CD14-positive monocyte (primary cell): ENCODE measurements at regions not wholly inside any gene's neighbourhood (a gene's known extent, or its start where the extent isn't known, plus 50 kb on each side); places are given as distances from the start of the nearest gene placed in this dataset.

Source experiments
- DNase-seq, 3 donors: peaks; one replicate each; pipeline ENCODE4 v3.0.0-alpha.2; 2011 to 2022
- H2AFZ ChIP-seq: 2 replicates; pipeline ENCODE4 v1.6.0; 2012; ENCODE audit warnings: mild to moderate bottlenecking, low read depth, low read length, inconsistent platforms; ENCODE audit not compliant: insufficient read depth, poor library complexity, severe bottlenecking
- H3K27ac ChIP-seq, 2 donors: 1 replicate in 1 of 2; 2 replicates in 1 of 2; pipeline ENCODE4 v1.5.1; 2012 to 2013; ENCODE audit warnings: low read length in 2 of 2, control low read depth in 1 of 2, inconsistent platforms in 1 of 2, low read depth in 1 of 2, mild to moderate bottlenecking in 1 of 2
- H3K27me3 ChIP-seq, 2 donors: one replicate each; pipeline versions ENCODE4 v1.6.0 to v1.6.1; 2011 to 2013; ENCODE audit warnings: low read length in 2 of 2; ENCODE audit not compliant: control insufficient read depth in 2 of 2, insufficient read depth in 2 of 2
- H3K36me3 ChIP-seq, 2 donors: replicated peaks in 1 of 2; 1 replicate in 1 of 2; 2 replicates in 1 of 2; pipeline versions ENCODE4 v1.5.1 to v1.6.1; 2012 to 2013; ENCODE audit warnings: low read length in 2 of 2, control low read depth in 1 of 2, inconsistent platforms in 1 of 2, mild to moderate bottlenecking in 1 of 2; ENCODE audit not compliant: insufficient read depth in 2 of 2, control insufficient read depth in 1 of 2
- H3K4me1 ChIP-seq, 2 donors: 1 replicate in 1 of 2; 2 replicates in 1 of 2; pipeline versions ENCODE4 v1.5.1 to v1.6.1; 2012 to 2013; ENCODE audit warnings: low read length in 2 of 2, control low read depth in 1 of 2, inconsistent platforms in 1 of 2, mild to moderate bottlenecking in 1 of 2, moderate library complexity in 1 of 2; ENCODE audit not compliant: insufficient read depth in 2 of 2, control insufficient read depth in 1 of 2
- H3K4me2 ChIP-seq: replicated peaks from 2 replicates; pipeline ENCODE3; 2012; ENCODE audit warnings: low read length, moderate library complexity, mild to moderate bottlenecking; ENCODE audit not compliant: poor library complexity, severe bottlenecking; ENCODE audit errors: extremely low read depth
- H3K4me3 ChIP-seq, 3 experiments: fragments of 200-600 bp in 1 of 3; sonication (generic) in 1 of 3; replicated peaks in 1 of 3; 1 replicate in 2 of 3; 2 replicates in 1 of 3; pipeline ENCODE4 v1.5.1; 2011 to 2013; ENCODE audit warnings: low read length in 3 of 3, mild to moderate bottlenecking in 3 of 3, control low read depth in 2 of 3, low read depth in 2 of 3, inconsistent platforms in 1 of 3, moderate library complexity in 1 of 3
- H3K79me2 ChIP-seq: 2 replicates; pipeline ENCODE4 v1.6.0; 2012; ENCODE audit warnings: mild to moderate bottlenecking, control low read depth, inconsistent platforms, low read length, moderate library complexity; ENCODE audit not compliant: insufficient read depth
- H3K9ac ChIP-seq: 2 replicates; pipeline ENCODE4 v1.6.0; 2017; ENCODE audit warnings: low read length, mild to moderate bottlenecking; ENCODE audit not compliant: insufficient read depth, poor library complexity, severe bottlenecking
- H3K9me3 ChIP-seq, 2 donors: replicated peaks in 1 of 2; 1 replicate in 1 of 2; 2 replicates in 1 of 2; pipeline versions ENCODE4 v1.5.1 to v1.6.1; 2012 to 2013; ENCODE audit warnings: low read length in 2 of 2, control low read depth in 1 of 2; ENCODE audit not compliant: control insufficient read depth in 1 of 2, insufficient read depth in 1 of 2
- H4K20me1 ChIP-seq: 2 replicates; pipeline ENCODE4 v1.6.0; 2012; ENCODE audit warnings: mild to moderate bottlenecking, low read length, control low read depth, moderate library complexity; ENCODE audit not compliant: insufficient read depth
- H3K27ac Mint-ChIP-seq, 7 donors: one replicate each; pipeline ENCODE4 v1.8.0; 2020; ENCODE audit warnings: mild to moderate bottlenecking in 7 of 7, mixed read lengths in 7 of 7, moderate library complexity in 6 of 7, inconsistent platforms in 2 of 7
- H3K27me3 Mint-ChIP-seq, 3 donors: one replicate each; pipeline ENCODE4 v1.8.0; 2021 to 2022; ENCODE audit warnings: low read depth in 3 of 3, mild to moderate bottlenecking in 3 of 3, mixed read lengths in 3 of 3, moderate library complexity in 3 of 3, inconsistent platforms in 1 of 3
- H3K36me3 Mint-ChIP-seq, 2 donors: one replicate each; pipeline ENCODE4 v1.8.0; 2020; ENCODE audit warnings: mixed read lengths in 2 of 2, inconsistent platforms in 1 of 2, mild to moderate bottlenecking in 1 of 2
- H3K4me1 Mint-ChIP-seq: one replicate; pipeline ENCODE4 v1.8.0; 2020; ENCODE audit warnings: mild to moderate bottlenecking, mixed read lengths
- H3K4me3 Mint-ChIP-seq, 2 donors: one replicate each; pipeline ENCODE4 v1.8.0; 2020; ENCODE audit warnings: mild to moderate bottlenecking in 2 of 2, mixed read lengths in 2 of 2, moderate library complexity in 1 of 2
- H3K9me3 Mint-ChIP-seq, 7 donors: one replicate each; pipeline ENCODE4 v1.8.0; 2020 to 2022; ENCODE audit warnings: mixed read lengths in 7 of 7, mild to moderate bottlenecking in 6 of 7, moderate library complexity in 6 of 7, inconsistent platforms in 2 of 7
- CTCF ChIP-seq: fragments of 200-600 bp; IDR thresholded peaks from one replicate; pipeline ENCODE4 v1.8.0; 2022; ENCODE audit warnings: antibody characterized with exemption, mild to moderate bottlenecking
- WGBS: methylation state at CpG from one replicate; pipeline ENCODE4 v1.1.5; 2013; ENCODE audit warnings: missing lambda C conversion rate; ENCODE audit not compliant: insufficient coverage; 5-methylcytosine and 5-hydroxymethylcytosine counted together
- intact Hi-C, 2 donors: fragments of 100-400 bp; cut with micrococcal nuclease; formaldehyde crosslinking; loops; one replicate each; pipeline versions ENCODE4 v1.15.0 to v1.15.1; 2023

GRCh38 chrX:125436855-125437254 is 117.2 kb downstream of the TEX13C start:
- H3K4me2 ChIP-seq: no peak overlapping the region
- Mint-ChIP-seq H3K27me3 (peaks cover 0 to 1% (median 0%) of the 10 kb centered on the region in 3 donors), H3K4me3 (no peak overlapping the region), H3K36me3 (no peaks in the 10 kb centered on the region), H3K9me3 (peaks cover 0 to 12% (median 2%) of the 10 kb centered on the region in 7 donors), H3K4me1 (no peaks in the 10 kb centered on the region), H3K27ac (no peak overlapping the region)
- intact Hi-C loops: no loop called here
- TF ChIP-seq CTCF: no peak
- H2AFZ ChIP-seq: no peak overlapping the region
- H3K4me3 ChIP-seq: no peak overlapping the region
- H3K79me2 ChIP-seq: no peaks in the 10 kb centered on the region
- DNase-seq: no peak
- H3K4me1 ChIP-seq: no peaks in the 10 kb centered on the region
- no peak overlapping the region for H3K9ac ChIP-seq
- no peaks in the 10 kb centered on the region for H3K27me3 ChIP-seq
- peaks cover 0 to 10% of the 10 kb centered on the region in 2 donors for H3K9me3 ChIP-seq
- no peak overlapping the region for H3K27ac ChIP-seq
- no peaks in the 10 kb centered on the region for H3K36me3 ChIP-seq
- no peaks in the 10 kb centered on the region for H4K20me1 ChIP-seq

- no peak for TF ChIP-seq CTCF
- no peaks in the 10 kb centered on the region for H3K36me3 ChIP-seq
- no peak overlapping the region for H3K4me3 ChIP-seq
- no peaks in the 10 kb centered on the region for H3K27me3 ChIP-seq
- H4K20me1 ChIP-seq: no peaks in the 10 kb centered on the region
- no CpG with 5 or more reads among the region's 3 CpGs for WGBS
- Mint-ChIP-seq H3K4me1 (no peaks in the 10 kb centered on the region), H3K27ac (no peak overlapping the region), H3K27me3 (peaks cover 0 to 1% (median 0%) of the 10 kb centered on the region in 3 donors), H3K36me3 (no peaks in the 10 kb centered on the region), H3K9me3 (peaks cover 0 to 9% (median 2%) of the 10 kb centered on the region in 7 donors), H3K4me3 (no peak overlapping the region)
- H3K9ac ChIP-seq: no peak overlapping the region
- intact Hi-C loops: no loop called here
- H3K4me1 ChIP-seq: no peaks in the 10 kb centered on the region
- no peak overlapping the region for H3K4me2 ChIP-seq
- H3K27ac ChIP-seq: no peak overlapping the region
- H3K79me2 ChIP-seq: no peaks in the 10 kb centered on the region
- peaks cover 0 to 11% of the 10 kb centered on the region in 2 donors for H3K9me3 ChIP-seq
- DNase-seq: no peak
- no peak overlapping the region for H2AFZ ChIP-seq
Measured at GRCh38 chrX:125439194-125439849, 119.7 kb downstream of the TEX13C start.
